AG04450 (cell line): ENCODE measurements at regions not wholly inside any gene's neighbourhood (a gene's known extent, or its start where the extent isn't known, plus 50 kb on each side); places are given as distances from the start of the nearest gene placed in this dataset.

ENCODE experiments used
- CTCF ChIA-PET: fragments of 300-600, 350-600 bp; formaldehyde crosslinking; extraction: SDS; loops from one replicate; lab custom pipeline; 2022; ENCODE audit warnings: antibody characterized with exemption, inconsistent platforms; lab: Charles Lee
- POLR2A ChIA-PET: fragments of 350-600 bp; formaldehyde crosslinking; extraction: SDS; loops from one replicate; lab custom pipeline; 2021; ENCODE audit warnings: antibody characterized with exemption, inconsistent platforms; lab: Yijun Ruan, JAX
- DNase-seq: peaks from one replicate; pipeline ENCODE4 v3.0.0-alpha.2; 2011; ENCODE audit warnings: low read depth, low spot score
- H3K27ac ChIP-seq: one replicate; pipeline ENCODE4 v1.5.1; 2012; ENCODE audit warnings: low read depth, low read length, control low read depth
- H3K27me3 ChIP-seq: one replicate; pipeline ENCODE4 v1.6.0; 2012; ENCODE audit warnings: low read length; ENCODE audit not compliant: control insufficient read depth, insufficient read depth
- H3K4me3 ChIP-seq: 2 replicates; pipeline ENCODE4 v1.5.1; 2011; ENCODE audit warnings: mild to moderate bottlenecking, low read depth, low read length, control low read depth
- H3K9me3 ChIP-seq: 2 replicates; pipeline ENCODE4 v1.5.1; 2012; ENCODE audit warnings: low read length; ENCODE audit not compliant: control insufficient read depth, insufficient read depth
- TF ChIP-seq, protein P1 (sequence below): IDR thresholded peaks from 2 replicates; pipeline ENCODE4 v1.5.1; 2011; ENCODE audit warnings: low read depth, low read length, control low read depth, inconsistent platforms

DNA sequence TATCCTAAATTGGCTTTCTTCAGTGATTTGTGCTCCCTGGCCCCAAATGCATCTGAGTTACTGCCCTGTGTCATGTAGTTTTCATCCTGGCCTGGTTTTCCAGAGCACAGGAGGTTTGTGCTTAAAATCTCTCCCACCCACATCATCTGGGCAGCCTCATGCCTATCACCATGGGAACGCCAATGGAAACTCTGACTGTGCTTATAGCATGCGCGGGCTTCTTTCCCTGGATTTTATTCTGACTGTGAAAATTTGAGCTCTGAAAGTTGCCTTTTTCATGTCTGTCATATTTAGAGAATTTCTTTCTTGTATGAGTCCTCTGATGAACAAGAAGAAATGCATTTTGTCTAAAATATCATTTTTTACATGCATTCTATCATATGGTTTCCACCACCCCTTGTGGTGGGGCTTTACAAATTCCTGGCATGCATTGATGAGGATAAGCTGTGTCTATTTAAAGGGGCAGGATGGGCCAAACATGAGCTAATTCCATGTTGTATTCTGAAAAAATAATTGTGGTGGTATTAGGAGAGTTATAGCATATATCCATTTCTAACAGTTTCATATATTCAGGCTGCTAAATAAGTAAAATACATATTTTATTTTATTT lies 55.1 kb downstream of the IRAG1 start:
- DNase-seq = no peak
- POLR2A ChIA-PET = interaction anchor here (0.6 kb wide), 1 partner anchor 332 kb away, joined by 3 read pairs; no protein-coding TSS in a partner anchor

GRCh38 chr11:10637731-10638151 lies 55.8 kb downstream of the IRAG1 start:
- H3K4me3 ChIP-seq = no peak overlapping the region

More for the DNA sequence above, 55.1 kb downstream of the IRAG1 start:
- Histone ChIP-seq H3K27ac (no peak overlapping the region), H3K4me3 (no peak overlapping the region), H3K9me3 (no peaks in the 10 kb centered on the region), H3K27me3 (no peaks in the 10 kb centered on the region)
- CTCF ChIA-PET = interaction anchor here (0.6 to 2.1 kb wide), 4 partner anchors 14 to 232 kb away, joined by 3 to 9 read pairs (median 4); no protein-coding TSS in a partner anchor
- TF ChIP-seq, protein P1, sequence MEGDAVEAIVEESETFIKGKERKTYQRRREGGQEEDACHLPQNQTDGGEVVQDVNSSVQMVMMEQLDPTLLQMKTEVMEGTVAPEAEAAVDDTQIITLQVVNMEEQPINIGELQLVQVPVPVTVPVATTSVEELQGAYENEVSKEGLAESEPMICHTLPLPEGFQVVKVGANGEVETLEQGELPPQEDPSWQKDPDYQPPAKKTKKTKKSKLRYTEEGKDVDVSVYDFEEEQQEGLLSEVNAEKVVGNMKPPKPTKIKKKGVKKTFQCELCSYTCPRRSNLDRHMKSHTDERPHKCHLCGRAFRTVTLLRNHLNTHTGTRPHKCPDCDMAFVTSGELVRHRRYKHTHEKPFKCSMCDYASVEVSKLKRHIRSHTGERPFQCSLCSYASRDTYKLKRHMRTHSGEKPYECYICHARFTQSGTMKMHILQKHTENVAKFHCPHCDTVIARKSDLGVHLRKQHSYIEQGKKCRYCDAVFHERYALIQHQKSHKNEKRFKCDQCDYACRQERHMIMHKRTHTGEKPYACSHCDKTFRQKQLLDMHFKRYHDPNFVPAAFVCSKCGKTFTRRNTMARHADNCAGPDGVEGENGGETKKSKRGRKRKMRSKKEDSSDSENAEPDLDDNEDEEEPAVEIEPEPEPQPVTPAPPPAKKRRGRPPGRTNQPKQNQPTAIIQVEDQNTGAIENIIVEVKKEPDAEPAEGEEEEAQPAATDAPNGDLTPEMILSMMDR = no peak

DNA sequence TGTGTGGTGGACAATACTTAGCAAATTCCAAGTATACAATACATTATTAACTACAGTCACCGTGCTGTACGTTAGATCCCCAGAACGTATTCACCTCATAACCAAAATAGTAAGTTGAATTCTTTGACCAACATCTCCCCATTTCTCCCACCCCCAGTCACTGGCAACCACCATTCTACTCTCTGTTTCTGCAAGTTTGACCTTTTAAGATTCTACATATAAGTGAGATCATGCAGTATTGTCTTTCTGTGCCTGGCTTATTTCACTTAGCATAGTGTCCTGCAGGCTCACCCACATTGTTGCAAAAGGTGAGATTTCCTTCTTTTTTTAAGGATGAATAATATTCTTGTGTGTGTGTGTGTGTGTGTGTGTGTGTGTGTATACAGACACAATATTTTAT lies 59.1 kb downstream of the IRAG1 start:
- CTCF ChIA-PET = interaction anchor here (1.3 kb wide), 1 partner anchor 10 kb away, joined by 5 read pairs; no protein-coding TSS in a partner anchor
- H3K27me3 ChIP-seq = no peaks in the 10 kb centered on the region
- POLR2A ChIA-PET = no interaction called here
- DNase-seq = no peak
- H3K4me3 ChIP-seq = no peak overlapping the region
- H3K27ac ChIP-seq = no peak overlapping the region
- no peaks in the 10 kb centered on the region for H3K9me3 ChIP-seq
- TF ChIP-seq, protein P1 = no peak

More at GRCh38 chr11:10637731-10638151, 55.8 kb downstream of the IRAG1 start:
- no peak overlapping the region for H3K27ac ChIP-seq
- DNase-seq = no peak
- no peaks in the 10 kb centered on the region for H3K9me3 ChIP-seq
- CTCF ChIA-PET = interaction anchor here (0.6 to 2.1 kb wide), 4 partner anchors 13 to 231 kb away, joined by 3 to 9 read pairs (median 4); no protein-coding TSS in a partner anchor
- no peaks in the 10 kb centered on the region for H3K27me3 ChIP-seq
- POLR2A ChIA-PET = interaction anchor here (0.6 kb wide), 1 partner anchor 331 kb away, joined by 3 read pairs; no protein-coding TSS in a partner anchor
- TF ChIP-seq, protein P1 = no peak

- Histone ChIP-seq H3K9me3 (no peaks in the 10 kb centered on the region), H3K4me3 (no peak overlapping the region), H3K27ac (no peak overlapping the region), H3K27me3 (no peaks in the 10 kb centered on the region)
- ChIA-PET CTCF (interaction anchor here (1.3 kb wide), 1 partner anchor 9 kb away, joined by 5 read pairs; no protein-coding TSS in a partner anchor), POLR2A (no interaction called here)
- TF ChIP-seq, protein P1 = no peak
- DNase-seq = no peak
These were observed 60.3 kb downstream of the IRAG1 start for GRCh38 chr11:10633261-10633660.

GRCh38 chr11:10632483-10632882 lies 61.1 kb downstream of the IRAG1 start:
- ChIA-PET CTCF (no interaction called here), POLR2A (interaction anchor here (0.7 kb wide), 1 partner anchor 109 kb away, joined by 7 read pairs; no protein-coding TSS in a partner anchor)
- no peak overlapping the region for H3K4me3 ChIP-seq
- TF ChIP-seq, protein P1 = no peak
- no peaks in the 10 kb centered on the region for H3K27me3 ChIP-seq
- DNase-seq = no peak
- H3K9me3 ChIP-seq = no peaks in the 10 kb centered on the region
- H3K27ac ChIP-seq = no peak overlapping the region
